NCI-H2081 treated with DMSO at 0.1 percent for 48 hours (cell line): ENCODE measurements at regions not wholly inside any gene's neighbourhood (a gene's known extent, or its start where the extent isn't known, plus 50 kb on each side); places are given as distances from the start of the nearest gene placed in this dataset.
A peak's percentile ranks its signal among the peaks of the same experiment; 100 is the strongest.
"Not testable (repeated sequence)": the region's sequence is repeated elsewhere in the genome, so short reads cannot be mapped to it uniquely, and the experiment has no call there.

Source experiments
- DNase-seq: peaks from one replicate; lab custom pipeline; 2025; lab: John Stamatoyannopoulos, UW

GRCh38 chr2:58503918-58504317 lies 262.8 kb upstream of the FANCL start:
- no peak for DNase-seq

GRCh38 chr2:58502931-58503330 lies 261.8 kb upstream of the FANCL start:
- DNase-seq = no peak

GRCh38 chr2:58501371-58502160 lies 260.4 kb upstream of the FANCL start:
- DNase-seq = no peak

DNA sequence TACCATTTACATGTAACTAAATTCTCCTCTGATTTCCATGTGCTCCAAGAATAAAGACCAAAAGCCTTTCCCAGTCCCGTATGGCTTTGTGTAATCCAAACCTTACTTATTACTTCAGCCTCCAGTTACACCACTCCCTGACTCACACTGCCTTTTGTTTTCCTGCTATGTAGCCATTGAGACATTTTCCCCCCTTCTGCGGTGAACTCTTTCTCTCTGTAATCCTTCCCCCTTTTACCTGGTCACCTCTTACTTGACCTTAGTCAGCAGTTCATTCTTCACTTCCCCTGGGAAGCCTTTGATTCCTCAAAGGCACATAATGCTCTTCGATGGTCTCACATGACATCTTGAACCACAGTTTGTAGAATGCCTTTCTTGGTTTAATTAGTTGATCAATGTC lies 256.0 kb upstream of the FANCL start:
- DNase-seq = no peak

- no peak for DNase-seq
Measured at GRCh38 chr2:58495806-58496205, 254.7 kb upstream of the FANCL start.

DNA sequence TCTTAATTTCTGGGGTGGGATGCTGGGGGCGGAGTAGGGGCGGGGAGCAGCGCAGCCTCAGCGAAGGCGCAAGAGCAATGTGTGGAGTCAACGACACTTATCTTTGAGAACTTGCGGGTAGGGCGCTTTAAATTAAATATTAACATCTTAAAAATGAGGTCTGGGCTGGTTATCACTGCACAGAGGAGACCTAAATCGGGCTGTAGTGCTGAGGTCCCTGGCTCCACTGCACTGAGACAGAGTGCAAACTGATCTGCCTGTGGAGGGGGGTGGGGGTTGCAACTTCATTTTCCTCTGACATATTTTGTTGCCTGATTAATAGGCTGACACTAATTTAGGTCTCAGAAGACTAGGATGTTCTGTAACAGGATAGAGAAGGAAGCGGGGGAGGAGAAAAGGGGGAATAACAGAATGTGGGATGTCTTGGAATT lies 253.0 kb upstream of the FANCL start:
- no peak for DNase-seq

- DNase-seq = no peak
Measured at GRCh38 chr2:58484629-58485028, 243.5 kb upstream of the FANCL start.

DNA sequence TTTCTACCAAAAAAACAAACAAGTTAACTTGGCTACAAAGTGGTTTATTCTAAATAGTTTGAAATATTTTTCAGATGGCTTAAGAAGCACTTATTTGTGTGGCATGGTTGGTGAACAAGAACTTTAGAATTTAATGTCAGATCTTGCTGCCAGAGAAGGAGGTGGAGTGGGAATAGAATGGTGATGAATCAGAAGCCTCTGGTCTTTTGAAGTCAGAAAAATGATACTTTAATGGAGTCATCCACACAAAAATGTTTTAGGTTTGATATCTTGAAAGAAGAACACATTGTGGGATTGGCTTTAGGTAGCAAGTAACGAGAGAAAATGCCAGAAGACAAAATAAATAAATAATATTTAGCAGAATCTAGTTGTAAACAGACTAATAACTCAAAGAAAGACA lies 243.1 kb upstream of the FANCL start:
- no peak for DNase-seq

DNA sequence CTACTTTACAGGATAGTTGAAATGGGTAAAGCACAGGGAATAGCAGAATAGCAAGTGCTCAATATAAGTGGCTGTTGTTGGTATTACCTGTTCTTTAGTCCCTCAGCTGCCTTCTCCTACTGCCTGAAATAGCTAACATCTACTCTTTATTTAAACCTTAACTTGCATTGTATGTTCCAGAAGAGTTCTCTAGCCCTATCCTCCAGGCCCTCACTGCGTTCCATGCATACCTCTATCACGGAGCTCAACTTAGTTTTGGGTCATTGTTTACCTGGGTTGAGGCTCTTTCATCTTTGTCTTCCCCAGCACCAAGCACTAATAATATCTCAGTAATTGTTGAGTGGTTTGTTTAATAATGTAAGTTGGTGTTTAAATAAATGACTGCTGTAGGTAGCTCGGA lies 242.2 kb upstream of the FANCL start:
- no peak for DNase-seq

DNA sequence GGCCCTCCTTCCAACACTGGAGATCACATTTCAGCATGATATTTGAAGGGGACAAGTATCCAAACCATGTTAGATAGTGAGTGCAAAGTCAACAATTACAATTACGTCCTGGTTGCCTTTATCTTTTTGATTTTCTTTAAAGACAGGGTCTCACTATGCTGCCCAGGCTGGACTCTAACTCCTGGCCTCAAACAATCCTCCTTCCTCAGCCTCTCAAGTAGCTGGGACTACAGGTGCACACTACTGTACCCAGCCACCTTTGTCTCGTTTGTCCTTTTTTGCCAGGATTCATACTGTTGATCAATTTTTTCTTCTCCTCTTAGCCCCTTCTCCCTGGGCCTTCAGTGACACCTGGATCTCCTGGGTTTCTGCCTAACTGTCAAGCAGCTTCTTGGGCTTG lies 240.5 kb upstream of the FANCL start:
- no peak for DNase-seq

GRCh38 chr2:58480141-58480540 lies 239.0 kb upstream of the FANCL start:
- no peak for DNase-seq

DNA sequence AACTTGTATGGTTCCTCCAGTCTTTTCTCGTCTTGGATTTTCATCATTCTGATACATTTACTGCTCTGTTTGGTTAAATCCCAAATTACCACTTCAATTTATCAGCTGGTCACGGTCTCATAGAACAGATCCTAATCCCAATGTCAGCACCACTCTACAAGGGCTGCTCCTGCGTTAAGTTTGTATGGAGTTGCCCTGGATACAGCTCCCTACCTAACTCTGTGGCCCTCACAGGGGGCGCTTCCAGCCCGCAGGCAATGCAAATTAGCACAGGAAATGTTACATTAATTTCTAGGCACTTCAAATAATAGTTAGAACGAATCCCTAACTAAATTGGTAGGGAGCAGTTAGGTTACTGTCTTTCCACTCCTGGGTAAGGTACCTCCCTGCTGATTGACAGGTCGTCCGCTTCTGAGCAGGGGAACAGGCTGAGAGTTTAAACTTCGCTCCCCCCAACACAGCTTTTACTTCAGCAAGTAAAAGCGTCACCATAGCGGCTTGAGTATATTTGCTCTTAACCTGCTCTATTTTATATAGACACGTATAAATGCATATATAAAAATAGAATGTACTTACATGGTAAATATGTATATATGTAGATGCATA lies 238.5 kb upstream of the FANCL start:
- peak; percentile 77 for DNase-seq

GRCh38 chr2:58476556-58476955 lies 235.4 kb upstream of the FANCL start:
- DNase-seq = no peak

DNA sequence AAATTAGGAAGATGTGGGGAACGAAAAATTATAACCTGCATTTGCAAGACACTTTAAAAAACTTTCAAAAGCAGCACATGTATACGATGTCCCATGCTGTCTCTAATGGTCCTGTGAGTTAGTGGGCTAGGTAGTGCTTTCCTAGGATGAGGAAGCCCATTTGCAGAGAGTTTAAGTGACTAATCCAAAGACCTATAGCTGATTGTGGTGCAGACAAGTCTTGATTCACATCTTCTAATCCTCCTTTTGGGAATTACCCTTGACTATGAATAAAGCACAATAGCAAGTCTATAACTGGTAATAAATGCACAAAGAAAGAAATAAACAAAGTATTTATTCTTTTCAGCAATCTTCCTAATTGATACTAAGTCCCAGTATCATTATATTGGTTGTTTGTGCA lies 234.6 kb upstream of the FANCL start:
- no peak for DNase-seq

GRCh38 chr2:58473165-58473564 lies 232.0 kb upstream of the FANCL start:
- no peak for DNase-seq

- DNase-seq = peak; percentile 36
Measured at GRCh38 chr2:58466804-58467203, 225.7 kb upstream of the FANCL start.

DNA sequence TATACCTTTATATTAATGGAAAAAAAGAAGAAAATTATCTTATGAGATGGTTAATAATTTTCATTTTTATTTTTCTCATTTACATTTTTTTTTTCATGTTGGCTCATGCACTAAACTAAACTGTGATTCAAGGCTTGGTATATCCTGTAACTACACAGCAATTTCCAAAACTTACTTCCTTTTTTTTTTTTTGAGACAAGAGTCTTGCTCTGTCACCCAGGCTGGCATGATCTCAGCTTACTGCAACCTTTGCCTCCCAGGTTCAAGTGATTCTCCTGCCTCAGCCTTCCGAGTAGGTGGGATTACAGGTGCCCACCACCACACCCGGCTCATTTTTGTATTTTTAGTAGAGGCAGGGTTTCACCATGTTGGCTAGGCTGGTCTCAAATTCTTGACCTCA lies 224.9 kb upstream of the FANCL start:
- not testable (repeated sequence) for DNase-seq

DNA sequence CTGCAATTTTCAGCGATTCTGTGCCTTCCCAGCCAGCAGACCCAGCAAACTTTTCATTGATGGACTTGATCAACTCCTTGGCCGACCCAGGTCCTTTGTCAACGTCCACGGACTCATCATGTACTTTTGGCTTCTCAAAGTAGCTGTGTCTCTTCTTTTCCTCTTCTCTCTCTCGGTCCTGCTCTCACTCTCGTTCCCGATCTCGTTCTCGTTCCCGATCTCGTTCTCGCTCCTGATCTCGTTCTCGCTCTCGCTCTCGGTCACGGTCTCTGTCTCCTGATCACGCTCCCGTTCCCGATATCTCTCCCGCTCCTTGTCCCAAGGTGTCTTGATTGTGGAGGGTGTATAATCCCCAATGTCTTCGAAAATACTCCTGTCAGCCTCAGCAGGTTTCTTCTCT lies 219.5 kb upstream of the FANCL start:
- no peak for DNase-seq

DNA sequence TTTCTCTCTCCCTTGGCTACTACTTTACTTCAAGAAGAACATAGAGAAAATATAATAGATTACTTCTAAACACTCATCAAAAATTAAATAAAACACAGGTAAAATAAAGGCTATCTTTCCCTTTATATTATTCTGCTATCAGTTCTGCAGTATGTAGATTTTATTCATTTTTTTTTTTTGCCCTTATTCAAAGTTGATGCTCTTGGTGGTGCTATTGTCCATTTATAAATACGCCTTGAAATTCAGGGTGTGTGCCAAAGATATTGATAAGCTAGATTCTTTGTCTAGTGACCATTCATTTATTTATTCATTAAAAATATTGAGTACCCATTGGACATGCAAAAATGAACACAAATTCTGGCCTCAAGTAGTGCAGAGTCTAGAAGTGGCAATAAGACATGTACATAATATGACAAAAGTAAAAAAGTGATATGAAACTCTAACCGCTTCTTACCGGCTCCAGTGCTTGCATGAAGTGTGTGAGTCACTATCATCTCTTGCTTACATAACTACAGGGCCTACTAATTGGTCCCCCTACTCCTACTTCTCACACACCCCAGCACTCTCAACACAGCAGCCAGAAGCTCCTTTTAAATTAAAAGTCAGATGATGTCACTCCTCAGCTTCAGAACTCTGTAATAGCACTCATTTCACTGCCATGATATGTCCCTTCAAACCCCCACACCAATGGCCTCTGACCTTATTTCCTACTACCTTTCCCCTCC lies 208.3 kb upstream of the FANCL start:
- DNase-seq = peak; percentile 63

- DNase-seq = no peak
Measured at GRCh38 chr2:58448845-58449244, 207.7 kb upstream of the FANCL start.

DNA sequence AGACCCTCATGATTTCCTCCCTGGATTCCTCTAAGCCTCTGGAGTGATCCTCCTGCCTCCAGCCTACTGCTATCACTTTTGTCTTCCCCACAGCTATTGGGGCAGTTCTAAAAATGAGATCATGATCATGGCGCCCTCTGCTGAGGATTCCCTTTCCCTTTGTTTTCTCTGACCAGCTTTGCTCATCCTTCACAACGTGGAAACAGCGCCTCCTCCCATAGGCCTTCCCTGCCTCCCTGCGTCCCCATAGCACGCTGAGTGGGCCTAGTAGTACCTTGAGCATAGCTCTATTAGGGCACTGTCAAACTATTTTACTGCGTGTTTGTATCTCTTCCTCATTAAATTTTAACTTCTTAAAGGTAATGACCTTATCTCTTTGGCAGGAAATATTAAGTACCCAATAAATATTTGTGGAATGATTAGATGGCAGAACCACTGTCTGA lies 207.0 kb upstream of the FANCL start:
- DNase-seq = peak; percentile 85

DNA sequence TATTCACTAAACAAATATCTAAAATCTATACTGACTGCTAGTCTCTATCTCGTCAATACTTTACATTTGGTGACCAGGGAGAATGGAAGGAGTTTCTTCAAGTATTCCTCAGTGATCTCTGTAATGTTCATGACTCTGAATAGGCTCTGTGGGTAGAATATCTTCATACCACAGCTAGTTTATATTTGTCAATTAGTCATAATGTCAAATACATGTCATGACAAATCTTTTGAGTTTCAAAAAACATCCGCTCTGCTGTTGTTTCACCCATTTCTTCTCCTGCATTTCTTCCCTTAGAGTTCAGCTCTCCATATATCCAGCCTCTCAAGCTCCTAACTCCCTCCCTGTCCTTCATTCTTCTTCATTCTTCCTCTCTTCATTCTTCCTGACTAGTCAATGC lies 206.5 kb upstream of the FANCL start:
- DNase-seq = no peak

- DNase-seq = no peak
Measured at GRCh38 chr2:58441643-58442042, 200.5 kb upstream of the FANCL start.
